Caco-2 (cell line): ENCODE measurements at regions not wholly inside any gene's neighbourhood (a gene's known extent, or its start where the extent isn't known, plus 50 kb on each side); places are given as distances from the start of the nearest gene placed in this dataset. TPM values are rescaled to one million over a fixed set of nuclear protein-coding genes. Genes with fewer than 3 reads are reported as not detected.

ENCODE experiments used
- BruUV-seq: library from RNA; stranded (reverse); fragments of 400-500 nt; replicated peaks from 2 replicates; lab custom pipeline; 2021; lab: Mats Ljungman, UMichigan
- CTCF ChIA-PET: fragments of 300-600 bp; sonication (Branson Sonifier 250); formaldehyde crosslinking; loops from one replicate; lab custom pipeline; 2022; ENCODE audit warnings: antibody characterized with exemption; lab: Charles Lee
- POLR2A ChIA-PET: fragments of 300-600 bp; sonication (Branson Sonifier 250); formaldehyde crosslinking; loops from one replicate; lab custom pipeline; 2022; ENCODE audit warnings: antibody characterized with exemption; lab: Charles Lee
- DNase-seq, 2 experiments: peaks; one replicate each; pipeline versions ENCODE4 v3.0.0 to v3.0.0-alpha.2; 2020 to 2022
- H3K27me3 ChIP-seq: replicated peaks from 2 replicates; pipeline ENCODE4 v1.6.0; 2011; ENCODE audit warnings: low read length; ENCODE audit not compliant: control insufficient read depth, insufficient read depth
- H3K36me3 ChIP-seq: 2 replicates; pipeline ENCODE4 v1.5.1; 2011; ENCODE audit warnings: low read length; ENCODE audit not compliant: control insufficient read depth, insufficient read depth
- H3K4me1 ChIP-seq: fragments of 250-450 bp; sonication (Bioruptor Pico); 2 replicates; pipeline ENCODE4 v1.5.1; 2020; ENCODE audit warnings: mild to moderate bottlenecking
- H3K4me3 ChIP-seq: 2 replicates; pipeline ENCODE4 v1.5.1; 2011; ENCODE audit warnings: low read depth, mild to moderate bottlenecking, control low read depth, low read length
- H3K9me3 ChIP-seq: fragments of 250-450 bp; sonication (Bioruptor Pico); 2 replicates; pipeline ENCODE4 v1.5.1; 2020; ENCODE audit warnings: mild to moderate bottlenecking, moderate library complexity
- H3K27ac Mint-ChIP-seq: one replicate; pipeline ENCODE4 v1.8.0; 2022; ENCODE audit warnings: mixed read lengths; ENCODE audit not compliant: unreplicated experiment
- H3K27me3 Mint-ChIP-seq: one replicate; pipeline ENCODE4 v1.8.0; 2022; ENCODE audit warnings: mixed read lengths; ENCODE audit not compliant: insufficient read depth, unreplicated experiment
- H3K36me3 Mint-ChIP-seq: one replicate; pipeline ENCODE4 v1.8.0; 2022; ENCODE audit warnings: mild to moderate bottlenecking, mixed read lengths; ENCODE audit not compliant: insufficient read depth, unreplicated experiment
- H3K4me1 Mint-ChIP-seq: one replicate; pipeline ENCODE4 v1.8.0; 2022; ENCODE audit warnings: low read depth, mixed read lengths; ENCODE audit not compliant: unreplicated experiment
- H3K4me3 Mint-ChIP-seq: one replicate; pipeline ENCODE4 v1.8.0; 2022; ENCODE audit warnings: mild to moderate bottlenecking, moderate library complexity, mixed read lengths; ENCODE audit not compliant: unreplicated experiment
- H3K9me3 Mint-ChIP-seq: one replicate; pipeline ENCODE4 v1.8.0; 2022; ENCODE audit warnings: mixed read lengths; ENCODE audit not compliant: unreplicated experiment
- intact Hi-C: fragments of 100-400 bp; cut with micrococcal nuclease; formaldehyde crosslinking; loops from one replicate; pipeline ENCODE4 v1.10.0; 2022; ENCODE audit not compliant: unreplicated experiment
- microRNA-seq: library from miRNA; unstranded; fragments of <30 nt; microRNA quantifications from one replicate; pipeline ENCODE4 v1.2.0, GENCODE V29; 2022
- TF ChIP-seq, protein P1 (sequence below), 2 experiments: fragments of 200-600 bp in 1 of 2; IDR thresholded peaks; 1 replicate in 1 of 2; 2 replicates in 1 of 2; pipeline versions ENCODE4 v1.5.1 to v1.8.0; 2011 to 2022; ENCODE audit warnings: antibody characterized with exemption in 1 of 2, control low read depth in 1 of 2, inconsistent platforms in 1 of 2, low read depth in 1 of 2, low read length in 1 of 2, mild to moderate bottlenecking in 1 of 2, moderate library complexity in 1 of 2; ENCODE audit not compliant: insufficient read depth in 1 of 2, severe bottlenecking in 1 of 2, unreplicated experiment in 1 of 2

- Histone ChIP-seq H3K36me3 (no peaks in the 10 kb centered on the region), H3K4me3 (no peak overlapping the region), H3K27me3 (peaks cover 2% of the 10 kb centered on the region; the same call in 1 of the 2 replicates), H3K4me1 (no peaks in the 10 kb centered on the region), H3K9me3 (no peaks in the 10 kb centered on the region; the same call in 1 of the 2 replicates)
- DNase-seq = no peak
- Mint-ChIP-seq H3K36me3 (no peaks in the 10 kb centered on the region), H3K27me3 (peaks cover 16% of the 10 kb centered on the region), H3K4me1 (no peaks in the 10 kb centered on the region), H3K9me3 (no peaks in the 10 kb centered on the region), H3K27ac (no peak overlapping the region), H3K4me3 (no peak overlapping the region)
- no TSS peak for BruUV-seq
- ChIA-PET POLR2A (no interaction called here), CTCF (no interaction called here)
- intact Hi-C loops = no loop called here
- TF ChIP-seq, protein P1, sequence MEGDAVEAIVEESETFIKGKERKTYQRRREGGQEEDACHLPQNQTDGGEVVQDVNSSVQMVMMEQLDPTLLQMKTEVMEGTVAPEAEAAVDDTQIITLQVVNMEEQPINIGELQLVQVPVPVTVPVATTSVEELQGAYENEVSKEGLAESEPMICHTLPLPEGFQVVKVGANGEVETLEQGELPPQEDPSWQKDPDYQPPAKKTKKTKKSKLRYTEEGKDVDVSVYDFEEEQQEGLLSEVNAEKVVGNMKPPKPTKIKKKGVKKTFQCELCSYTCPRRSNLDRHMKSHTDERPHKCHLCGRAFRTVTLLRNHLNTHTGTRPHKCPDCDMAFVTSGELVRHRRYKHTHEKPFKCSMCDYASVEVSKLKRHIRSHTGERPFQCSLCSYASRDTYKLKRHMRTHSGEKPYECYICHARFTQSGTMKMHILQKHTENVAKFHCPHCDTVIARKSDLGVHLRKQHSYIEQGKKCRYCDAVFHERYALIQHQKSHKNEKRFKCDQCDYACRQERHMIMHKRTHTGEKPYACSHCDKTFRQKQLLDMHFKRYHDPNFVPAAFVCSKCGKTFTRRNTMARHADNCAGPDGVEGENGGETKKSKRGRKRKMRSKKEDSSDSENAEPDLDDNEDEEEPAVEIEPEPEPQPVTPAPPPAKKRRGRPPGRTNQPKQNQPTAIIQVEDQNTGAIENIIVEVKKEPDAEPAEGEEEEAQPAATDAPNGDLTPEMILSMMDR (IDR thresholded peaks at IDR 0.05; ENCODE audit: insufficient read depth in 1 of 2, low read depth in 1 of 2, low read length in 1 of 2, severe bottlenecking in 1 of 2, unreplicated experiment in 1 of 2) = no peak
Observed at GRCh38 chr20:62591122-62591468, 51.2 kb upstream of the SLCO4A1 start.

GRCh38 chr20:62591591-62591990, 50.7 kb upstream of the SLCO4A1 start:
- Mint-ChIP-seq H3K27me3 (peaks cover 17% of the 10 kb centered on the region), H3K27ac (no peak overlapping the region), H3K36me3 (no peaks in the 10 kb centered on the region), H3K9me3 (no peaks in the 10 kb centered on the region), H3K4me1 (no peaks in the 10 kb centered on the region), H3K4me3 (no peak overlapping the region)
- intact Hi-C loops = no loop called here
- Histone ChIP-seq H3K4me1 (no peaks in the 10 kb centered on the region), H3K36me3 (no peaks in the 10 kb centered on the region), H3K4me3 (no peak overlapping the region), H3K9me3 (no peaks in the 10 kb centered on the region; the same call in 1 of the 2 replicates), H3K27me3 (peaks cover 2% of the 10 kb centered on the region)
- no peak for DNase-seq
- CTCF ChIA-PET = no interaction called here
- TF ChIP-seq, protein P1 (IDR thresholded peaks at IDR 0.05; ENCODE audit: insufficient read depth in 1 of 2, low read depth in 1 of 2, low read length in 1 of 2, severe bottlenecking in 1 of 2, unreplicated experiment in 1 of 2) = no peak
- POLR2A ChIA-PET = no interaction called here
- BruUV-seq = no TSS peak

Small RNA genes lying in the stretch of these regions (microRNA-seq; reads per million reads assigned to microRNA genes)
- gene MIR1-1 = 1.3 reads per million
- gene MIR133A2 = not detected
